RWPE1 (cell line): ENCODE measurements at regions not wholly inside any gene's neighbourhood (a gene's known extent, or its start where the extent isn't known, plus 50 kb on each side); places are given as distances from the start of the nearest gene placed in this dataset.

Source experiments
- CTCF ChIA-PET: fragments of 350-600 bp; sonication (Branson Sonifier 250); formaldehyde crosslinking; extraction: SDS; loops from one replicate; lab custom pipeline; 2021; lab: Yijun Ruan, JAX
- POLR2A ChIA-PET: fragments of 400-600 bp; formaldehyde crosslinking; extraction: SDS; loops from one replicate; lab custom pipeline; 2020; ENCODE audit warnings: antibody characterized with exemption; ENCODE audit not compliant: low non-redundant PET; lab: Yijun Ruan, JAX
- DNase-seq: peaks from one replicate; pipeline ENCODE4 v3.0.0; 2012; ENCODE audit warnings: low spot score
- H3K27ac ChIP-seq: fragments of 450-650 bp; 2 replicates; pipeline ENCODE4 v1.5.1; 2017
- CTCF ChIP-seq: fragments of 450-650 bp; conservative IDR thresholded peaks from 2 replicates; pipeline ENCODE4 v1.5.1; 2017; ENCODE audit warnings: low read depth, mild to moderate bottlenecking

DNA sequence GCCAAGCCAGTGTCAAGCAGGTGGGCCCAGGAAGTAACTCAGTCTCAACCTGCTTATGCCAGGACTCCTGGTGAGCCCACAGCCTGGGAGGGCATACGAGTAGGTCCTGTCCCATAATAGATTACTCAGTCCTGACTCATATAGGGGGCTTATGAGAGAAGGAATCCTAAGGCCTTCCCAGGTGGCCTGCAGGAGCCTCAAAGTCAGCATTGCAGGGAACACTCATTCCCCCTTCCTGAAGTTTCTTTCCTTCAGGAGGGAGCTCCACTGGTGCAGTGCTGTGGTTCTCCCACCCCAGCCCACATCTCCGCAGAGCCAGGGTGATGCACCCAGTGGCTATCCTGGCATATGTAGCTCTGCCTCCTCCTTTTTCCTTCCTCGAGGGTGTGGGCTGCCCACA lies 137.3 kb downstream of the ZIC5 start:
- H3K27ac ChIP-seq: no peak overlapping the region
- CTCF ChIA-PET: no interaction called here
- POLR2A ChIA-PET: no interaction called here
- no peak for TF ChIP-seq CTCF
- no peak for DNase-seq

DNA sequence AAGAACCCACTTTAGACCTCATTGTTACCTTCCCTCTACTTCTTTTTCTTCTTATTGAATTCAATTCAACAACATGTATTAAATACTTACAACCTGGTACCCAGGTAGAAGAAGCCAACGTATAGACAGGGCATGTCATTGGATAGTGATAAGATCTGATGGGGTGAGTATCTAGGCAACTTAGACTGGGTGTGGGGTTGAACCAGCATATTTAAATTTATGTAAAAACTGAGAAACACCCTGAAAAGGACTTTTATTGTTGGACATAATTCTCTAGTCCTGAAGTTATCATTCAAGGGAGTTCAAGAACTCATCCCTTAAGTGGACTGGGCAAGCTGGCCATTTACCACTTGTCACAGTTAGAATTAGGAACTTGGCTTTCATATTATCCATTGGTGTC lies 139.2 kb downstream of the ZIC5 start:
- POLR2A ChIA-PET: no interaction called here
- CTCF ChIA-PET: no interaction called here
- no peak overlapping the region for H3K27ac ChIP-seq
- TF ChIP-seq CTCF: no peak
- DNase-seq: no peak

DNA sequence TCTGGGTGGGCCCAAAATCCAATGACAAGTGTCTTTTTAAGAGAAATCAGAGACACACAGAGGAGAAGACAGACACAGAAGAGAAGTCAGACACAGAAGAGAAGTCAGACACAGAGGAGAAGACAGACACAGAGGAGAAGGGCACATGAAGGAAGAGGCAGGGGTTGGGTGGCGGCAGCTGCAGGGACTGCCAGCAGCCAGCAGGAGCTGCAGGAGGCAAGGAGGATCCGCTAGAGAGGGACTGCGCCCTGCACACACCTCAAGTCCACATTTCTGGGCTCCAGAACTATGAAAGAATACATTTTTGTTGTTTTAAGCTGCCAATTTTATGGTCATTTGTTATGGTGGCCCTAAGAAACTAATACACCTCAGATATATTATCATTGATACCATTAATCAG lies 140.6 kb downstream of the ZIC5 start:
- H3K27ac ChIP-seq: no peak overlapping the region
- CTCF ChIA-PET: interaction anchor here (0.6 kb wide), 1 partner anchor 439 kb away, joined by 6 read pairs; no protein-coding TSS in a partner anchor
- no peak for DNase-seq
- POLR2A ChIA-PET: no interaction called here
- TF ChIP-seq CTCF: no peak

GRCh38 chr13:99829593-99830239 lies 141.9 kb downstream of the ZIC5 start:
- TF ChIP-seq CTCF: no peak

DNA sequence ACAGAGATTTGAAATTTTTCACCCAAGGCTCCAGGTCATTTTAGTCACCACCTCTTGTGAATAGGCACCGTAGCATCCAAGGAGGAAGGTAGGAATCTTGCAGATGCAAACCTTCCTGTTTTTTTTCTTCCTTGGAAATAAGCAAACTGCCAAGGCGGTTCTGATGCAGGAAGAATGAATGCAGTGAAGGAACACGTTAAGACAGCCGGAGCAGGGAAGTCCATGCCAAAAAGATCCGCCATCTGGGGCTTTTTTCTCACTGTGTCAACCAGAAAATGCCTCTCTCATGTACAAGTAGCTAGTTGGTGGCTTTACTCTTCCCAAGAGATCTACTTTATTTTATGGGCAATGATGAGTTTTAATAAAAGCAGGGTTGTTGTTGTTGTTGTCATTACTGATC lies 142.4 kb downstream of the ZIC5 start:
- POLR2A ChIA-PET: no interaction called here
- TF ChIP-seq CTCF: no peak
- H3K27ac ChIP-seq: no peak overlapping the region
- DNase-seq: no peak
- CTCF ChIA-PET: no interaction called here

More at GRCh38 chr13:99829593-99830239, 141.9 kb downstream of the ZIC5 start:
- H3K27ac ChIP-seq: no peak overlapping the region
- POLR2A ChIA-PET: no interaction called here
- CTCF ChIA-PET: no interaction called here
- no peak for DNase-seq

DNA sequence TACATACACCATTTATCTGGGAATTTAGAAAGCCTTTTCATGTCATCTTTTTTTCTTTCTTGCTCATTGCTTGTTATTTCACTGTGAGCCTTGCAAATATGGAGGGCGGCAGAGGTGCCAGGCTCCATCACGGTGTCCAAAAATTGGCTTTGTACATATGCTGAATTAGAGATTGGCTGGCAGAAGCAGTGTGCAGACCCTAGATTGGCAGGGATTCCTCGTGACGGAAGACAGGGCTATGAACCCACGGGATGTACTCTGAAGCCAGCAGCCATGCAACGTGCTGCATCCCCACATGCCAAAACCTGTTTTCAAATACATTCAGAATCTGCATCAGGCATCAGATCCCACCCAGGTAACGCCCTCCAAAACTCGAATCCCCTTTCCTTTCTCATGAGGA lies 142.8 kb downstream of the ZIC5 start:
- DNase-seq: no peak
- TF ChIP-seq CTCF: no peak
- ChIA-PET POLR2A (no interaction called here), CTCF (no interaction called here)
- no peak overlapping the region for H3K27ac ChIP-seq

DNA sequence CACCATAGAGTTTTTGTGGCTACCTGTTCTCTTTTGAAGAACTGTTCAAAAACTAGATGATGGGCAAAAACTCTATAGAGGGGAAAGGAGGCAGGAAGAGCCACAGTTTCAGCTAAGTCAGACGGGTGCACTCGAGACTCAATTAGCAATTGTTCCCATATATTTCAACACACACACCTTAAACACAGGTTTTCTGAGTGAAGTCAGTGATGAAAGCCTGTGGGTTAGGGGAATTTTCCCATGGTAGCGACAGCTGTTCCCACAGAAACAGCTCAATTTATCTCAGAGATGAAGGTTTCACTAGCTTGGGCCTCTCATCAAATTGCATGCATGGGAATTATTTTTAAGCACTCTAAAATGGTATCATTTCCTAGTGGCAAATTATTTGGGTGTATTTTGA lies 143.4 kb downstream of the ZIC5 start:
- no peak overlapping the region for H3K27ac ChIP-seq
- no peak for TF ChIP-seq CTCF
- ChIA-PET POLR2A (no interaction called here), CTCF (no interaction called here)
- no peak for DNase-seq
